ENCODE measurements at regions not wholly inside any gene's neighbourhood (a gene's known extent, or its start where the extent isn't known, plus 50 kb on each side); places are given as distances from the start of the nearest gene placed in this dataset.
A peak's percentile ranks its signal among the peaks of the same experiment; 100 is the strongest.

DNA sequence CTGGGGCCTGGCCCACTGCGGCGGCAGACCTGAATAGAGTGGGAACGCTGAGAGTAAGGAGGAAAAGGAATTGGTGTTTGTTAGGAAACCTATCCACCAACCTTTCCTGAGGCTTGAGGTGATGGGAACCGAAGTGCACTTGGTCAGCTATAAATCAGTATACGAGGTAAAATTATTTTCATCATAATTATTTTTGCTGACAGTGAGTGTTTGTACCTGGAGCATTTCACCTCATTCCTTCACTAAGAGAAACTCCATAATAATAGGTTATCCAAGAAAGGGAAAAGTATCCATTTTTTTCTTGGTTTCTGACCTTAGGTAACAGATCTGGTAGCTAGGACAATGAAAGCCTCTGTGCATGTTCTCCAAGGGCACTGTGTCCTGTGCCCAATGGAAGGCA lies 138.6 kb upstream of the RGPD4 start:
- TF ChIP-seq NFRKB (IDR thresholded peaks at IDR 0.05; ENCODE audit: low read depth) (no peak), NCOA2 (IDR thresholded peaks at IDR 0.05; ENCODE audit: partially characterized antibody in 2 of 2) (no peak), SRSF1 (IDR thresholded peaks at IDR 0.05; ENCODE audit: low read depth, low read length) (no peak), C11orf30 (IDR thresholded peaks at IDR 0.05; ENCODE audit: low read depth) (0 out of 2 replicates have a peak, but pooled peaks have one; percentile 25), CBFB (CRISPR knock-in tag; IDR thresholded peaks at IDR 0.05) (no peak), MAFK (IDR thresholded peaks at IDR 0.05; ENCODE audit: low read length) (no peak), SUPT5H (IDR thresholded peaks at IDR 0.05) (0 out of 2 replicates have a peak, but pooled peaks have one; percentile 11), MTA1 (IDR thresholded peaks at IDR 0.05; ENCODE audit: borderline replicate concordance) (no peak), ZSCAN29 (IDR thresholded peaks at IDR 0.05) (no peak), ZFP36 (IDR thresholded peaks at IDR 0.05; ENCODE audit: low read depth, low read length, partially characterized antibody) (no peak), RB1 (IDR thresholded peaks at IDR 0.05; ENCODE audit: low read depth) (no peak), MXI1 (IDR thresholded peaks at IDR 0.05; ENCODE audit: low read depth, low read length) (no peak), MAFG (tag; conservative IDR thresholded peaks at IDR 0.05) (peak; percentile 28; the same call in 1 of the 2 replicates), MBD2 (IDR thresholded peaks at IDR 0.05; ENCODE audit: borderline replicate concordance, low read depth) (no peak), MAFF (IDR thresholded peaks at IDR 0.05; ENCODE audit: low read length) (peak; percentile 30; the same call in 1 of the 2 replicates), PTTG1 (tag; IDR thresholded peaks at IDR 0.05; ENCODE audit: low read depth) (no peak), ETS2 (tag; IDR thresholded peaks at IDR 0.05; ENCODE audit: borderline replicate concordance, poor library complexity, severe bottlenecking) (no peak), ZNF316 (IDR thresholded peaks at IDR 0.05) (peak; percentile 49), IFI16 (CRISPR knock-in tag; IDR thresholded peaks at IDR 0.05) (no peak)
- TF ChIP-seq, protein P1, sequence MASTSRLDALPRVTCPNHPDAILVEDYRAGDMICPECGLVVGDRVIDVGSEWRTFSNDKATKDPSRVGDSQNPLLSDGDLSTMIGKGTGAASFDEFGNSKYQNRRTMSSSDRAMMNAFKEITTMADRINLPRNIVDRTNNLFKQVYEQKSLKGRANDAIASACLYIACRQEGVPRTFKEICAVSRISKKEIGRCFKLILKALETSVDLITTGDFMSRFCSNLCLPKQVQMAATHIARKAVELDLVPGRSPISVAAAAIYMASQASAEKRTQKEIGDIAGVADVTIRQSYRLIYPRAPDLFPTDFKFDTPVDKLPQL (IDR thresholded peaks at IDR 0.05; ENCODE audit: extremely low read depth, insufficient read length), result no peak
- TF ChIP-seq, protein P2, sequence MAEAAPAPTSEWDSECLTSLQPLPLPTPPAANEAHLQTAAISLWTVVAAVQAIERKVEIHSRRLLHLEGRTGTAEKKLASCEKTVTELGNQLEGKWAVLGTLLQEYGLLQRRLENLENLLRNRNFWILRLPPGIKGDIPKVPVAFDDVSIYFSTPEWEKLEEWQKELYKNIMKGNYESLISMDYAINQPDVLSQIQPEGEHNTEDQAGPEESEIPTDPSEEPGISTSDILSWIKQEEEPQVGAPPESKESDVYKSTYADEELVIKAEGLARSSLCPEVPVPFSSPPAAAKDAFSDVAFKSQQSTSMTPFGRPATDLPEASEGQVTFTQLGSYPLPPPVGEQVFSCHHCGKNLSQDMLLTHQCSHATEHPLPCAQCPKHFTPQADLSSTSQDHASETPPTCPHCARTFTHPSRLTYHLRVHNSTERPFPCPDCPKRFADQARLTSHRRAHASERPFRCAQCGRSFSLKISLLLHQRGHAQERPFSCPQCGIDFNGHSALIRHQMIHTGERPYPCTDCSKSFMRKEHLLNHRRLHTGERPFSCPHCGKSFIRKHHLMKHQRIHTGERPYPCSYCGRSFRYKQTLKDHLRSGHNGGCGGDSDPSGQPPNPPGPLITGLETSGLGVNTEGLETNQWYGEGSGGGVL (CRISPR knock-in tag; IDR thresholded peaks at IDR 0.05), result no peak
- TF ChIP-seq, protein P3, sequence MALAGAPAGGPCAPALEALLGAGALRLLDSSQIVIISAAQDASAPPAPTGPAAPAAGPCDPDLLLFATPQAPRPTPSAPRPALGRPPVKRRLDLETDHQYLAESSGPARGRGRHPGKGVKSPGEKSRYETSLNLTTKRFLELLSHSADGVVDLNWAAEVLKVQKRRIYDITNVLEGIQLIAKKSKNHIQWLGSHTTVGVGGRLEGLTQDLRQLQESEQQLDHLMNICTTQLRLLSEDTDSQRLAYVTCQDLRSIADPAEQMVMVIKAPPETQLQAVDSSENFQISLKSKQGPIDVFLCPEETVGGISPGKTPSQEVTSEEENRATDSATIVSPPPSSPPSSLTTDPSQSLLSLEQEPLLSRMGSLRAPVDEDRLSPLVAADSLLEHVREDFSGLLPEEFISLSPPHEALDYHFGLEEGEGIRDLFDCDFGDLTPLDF (CRISPR knock-in tag; IDR thresholded peaks at IDR 0.05), result no peak
- Histone ChIP-seq H3K4me2 (ENCODE audit: insufficient read depth, low read length) (no peak overlapping the region), H3K9me1 (ENCODE audit: control insufficient read depth, insufficient read depth, low read length) (peaks cover 2% of the 10 kb centered on the region), H2AFZ (ENCODE audit: low read depth, low read length) (no peak overlapping the region), H3K27ac (ENCODE audit: extremely low read depth, low read depth, low read length) (no peak overlapping the region), H3K79me2 (ENCODE audit: control insufficient read depth, insufficient read depth, low read length) (peaks cover 3% of the 10 kb centered on the region; the same call in 2 of the 3 replicates), H3K4me1 (replicated peaks in 1 of 2; ENCODE audit: control insufficient read depth in 2 of 2, insufficient read depth in 2 of 2, low read length in 2 of 2) (no peaks in the 10 kb centered on the region), H4K20me1 (replicated peaks; ENCODE audit: control insufficient read depth, insufficient read depth, low read length) (no peaks in the 10 kb centered on the region; the same call in none of the 2 replicates), H3K36me3 (ENCODE audit: control insufficient read depth, insufficient read depth, low read length) (peaks cover 21% of the 10 kb centered on the region; the same call in 1 of the 3 replicates), H3K4me3 (no peak overlapping the region), H3K9me3 (replicated peaks; ENCODE audit: control insufficient read depth, insufficient read depth, low read depth, low read length) (no peaks in the 10 kb centered on the region), H3K27me3 (ENCODE audit: control insufficient read depth in 2 of 2, insufficient read depth in 2 of 2, low read length in 2 of 2) (no peaks in the 10 kb centered on the region), H3K9ac (ENCODE audit: insufficient read depth in 1 of 2, low read depth in 2 of 2, low read length in 2 of 2) (no peak overlapping the region)
- 73% methylated on average over 5 of the region's 5 CpGs for WGBS (ENCODE audit: insufficient coverage, low coverage, missing lambda C conversion rate)
- in situ Hi-C loops (cut with MboI) (no loop called here), intact Hi-C loops (cut with micrococcal nuclease) (no loop called here)
- POLR2A ChIA-PET, result interaction anchor here (1.8 kb wide), 1 partner anchor 12 kb away, joined by 6 read pairs; no protein-coding TSS in a partner anchor
- no TSS peak for BruUV-seq (replicated peaks)
- no peak for DNase-seq (ENCODE audit: extremely low read depth in 1 of 4, low spot score in 3 of 4)
- no peak for ATAC-seq
- FAIRE-seq, result no peak
- CTCF ChIA-PET (ENCODE audit: low intra/inter-chr PET ratio), result no interaction called here

Measured in K562 (cell line).